GM19468 (cell line): ENCODE measurements at regions not wholly inside any gene's neighbourhood (a gene's known extent, or its start where the extent isn't known, plus 50 kb on each side); places are given as distances from the start of the nearest gene placed in this dataset.

ENCODE experiments used
- ATAC-seq: cut with Tn5 transposase; IDR thresholded peaks from one replicate; pipeline ENCODE4 v1.9.1; 2021; ENCODE audit warnings: mild to moderate bottlenecking, moderate library complexity, moderate number of reproducible peaks; ENCODE audit not compliant: unreplicated experiment; ENCODE audit errors: extremely low read depth

GRCh38 chr4:10342866-10343265 is 114.4 kb downstream of the ZNF518B start:
- ATAC-seq, result no peak

- ATAC-seq, result no peak
Measured at GRCh38 chr4:10336471-10336870, 120.8 kb downstream of the ZNF518B start.

GRCh38 chr4:10335050-10335449 is 122.2 kb downstream of the ZNF518B start:
- no peak for ATAC-seq

GRCh38 chr4:10334506-10335028 is 122.7 kb downstream of the ZNF518B start:
- no peak for ATAC-seq

- ATAC-seq, result no peak
Measured at GRCh38 chr4:10333942-10334341, 123.3 kb downstream of the ZNF518B start.

- no peak for ATAC-seq
Measured at GRCh38 chr4:10326075-10326474, 131.2 kb downstream of the ZNF518B start.

- ATAC-seq, result no peak
Measured at GRCh38 chr4:10321931-10322330, 135.3 kb downstream of the ZNF518B start.

GRCh38 chr4:10320130-10320529 is 137.1 kb downstream of the ZNF518B start:
- no peak for ATAC-seq

- ATAC-seq, result no peak
Measured at GRCh38 chr4:10317345-10317744, 139.9 kb downstream of the ZNF518B start.

GRCh38 chr4:10316851-10317250 is 140.4 kb downstream of the ZNF518B start:
- ATAC-seq, result no peak

- ATAC-seq, result no peak
Measured at GRCh38 chr4:10315638-10316037, 141.6 kb downstream of the ZNF518B start.

- no peak for ATAC-seq
Measured at GRCh38 chr4:10312568-10312967, 144.7 kb downstream of the ZNF518B start.

- no peak for ATAC-seq
Measured at GRCh38 chr4:10311939-10312338, 145.3 kb downstream of the ZNF518B start.

- no peak for ATAC-seq
Measured at GRCh38 chr4:10305816-10306215, 151.4 kb downstream of the ZNF518B start.

- ATAC-seq, result no peak
Measured at GRCh38 chr4:10303291-10303690, 153.9 kb downstream of the ZNF518B start.

GRCh38 chr4:10302096-10302495 is 155.1 kb downstream of the ZNF518B start:
- no peak for ATAC-seq

- no peak for ATAC-seq
Measured at GRCh38 chr4:10299601-10300000, 157.6 kb downstream of the ZNF518B start.

- no peak for ATAC-seq
Measured at GRCh38 chr4:10298681-10299080, 158.5 kb downstream of the ZNF518B start.

- ATAC-seq, result no peak
Measured at GRCh38 chr4:10296730-10297129, 160.5 kb downstream of the ZNF518B start.

- ATAC-seq, result no peak
Measured at GRCh38 chr4:10295301-10295700, 161.9 kb downstream of the ZNF518B start.

GRCh38 chr4:10289538-10289906 is 167.7 kb downstream of the ZNF518B start:
- no peak for ATAC-seq

GRCh38 chr4:10288830-10289537 is 168.2 kb downstream of the ZNF518B start:
- ATAC-seq, result no peak
